ENCODE measurements at regions not wholly inside any gene's neighbourhood (a gene's known extent, or its start where the extent isn't known, plus 50 kb on each side); places are given as distances from the start of the nearest gene placed in this dataset.

- no peaks in the 10 kb centered on the region for H3K36me3 Mint-ChIP-seq (ENCODE audit: low read depth)
- no peak for DNase-seq (ENCODE audit: low spot score)
- no peaks in the 10 kb centered on the region; the same call in 1 of the 2 replicates for H3F3A ChIP-seq (replicated peaks; ENCODE audit: low read depth)
- no peak overlapping the region for H3K27ac Mint-ChIP-seq
- no peaks in the 10 kb centered on the region for H3K27me3 ChIP-seq (ENCODE audit: insufficient read depth)
- H3K4me1 Mint-ChIP-seq = peaks cover 26% of the 10 kb centered on the region
- no peaks in the 10 kb centered on the region for H3K79me2 ChIP-seq (replicated peaks; ENCODE audit: insufficient read depth)
- peaks cover 10% of the 10 kb centered on the region for H3K27me3 Mint-ChIP-seq (ENCODE audit: insufficient read depth, low read depth, poor library complexity)
- no peak for ATAC-seq
- no peak overlapping the region for H3K4me2 ChIP-seq
- no peak overlapping the region for H3K4me3 Mint-ChIP-seq
- no peaks in the 10 kb centered on the region for H4K20me1 ChIP-seq (replicated peaks; ENCODE audit: insufficient read depth)
- no peaks in the 10 kb centered on the region for H3K9me2 ChIP-seq (ENCODE audit: insufficient read depth)
- H3K9me3 Mint-ChIP-seq = no peaks in the 10 kb centered on the region
- TF ChIP-seq EZH2 (IDR thresholded peaks at IDR 0.05; ENCODE audit: low read depth, unreplicated experiment) (no peak), CREB1 (CRISPR knock-in tag; IDR thresholded peaks at IDR 0.05; ENCODE audit: low read depth) (no peak), EZH2phosphoT487 (IDR thresholded peaks at IDR 0.05; ENCODE audit: unreplicated experiment) (no peak), ZNF331 (CRISPR knock-in tag; IDR thresholded peaks at IDR 0.05; ENCODE audit: low read depth) (no peak), NANOG (IDR thresholded peaks at IDR 0.05; ENCODE audit: borderline replicate concordance) (no peak), STAT1 (IDR thresholded peaks at IDR 0.05; ENCODE audit: unreplicated experiment) (no peak), ETS1 (IDR thresholded peaks at IDR 0.05) (no peak), JUNB (IDR thresholded peaks at IDR 0.05; ENCODE audit: unreplicated experiment) (no peak), POLR2AphosphoS5 (IDR thresholded peaks at IDR 0.05; ENCODE audit: low read depth) (no peak), ZNF114 (CRISPR knock-in tag; IDR thresholded peaks at IDR 0.05) (no peak)
- TF ChIP-seq, protein P1, sequence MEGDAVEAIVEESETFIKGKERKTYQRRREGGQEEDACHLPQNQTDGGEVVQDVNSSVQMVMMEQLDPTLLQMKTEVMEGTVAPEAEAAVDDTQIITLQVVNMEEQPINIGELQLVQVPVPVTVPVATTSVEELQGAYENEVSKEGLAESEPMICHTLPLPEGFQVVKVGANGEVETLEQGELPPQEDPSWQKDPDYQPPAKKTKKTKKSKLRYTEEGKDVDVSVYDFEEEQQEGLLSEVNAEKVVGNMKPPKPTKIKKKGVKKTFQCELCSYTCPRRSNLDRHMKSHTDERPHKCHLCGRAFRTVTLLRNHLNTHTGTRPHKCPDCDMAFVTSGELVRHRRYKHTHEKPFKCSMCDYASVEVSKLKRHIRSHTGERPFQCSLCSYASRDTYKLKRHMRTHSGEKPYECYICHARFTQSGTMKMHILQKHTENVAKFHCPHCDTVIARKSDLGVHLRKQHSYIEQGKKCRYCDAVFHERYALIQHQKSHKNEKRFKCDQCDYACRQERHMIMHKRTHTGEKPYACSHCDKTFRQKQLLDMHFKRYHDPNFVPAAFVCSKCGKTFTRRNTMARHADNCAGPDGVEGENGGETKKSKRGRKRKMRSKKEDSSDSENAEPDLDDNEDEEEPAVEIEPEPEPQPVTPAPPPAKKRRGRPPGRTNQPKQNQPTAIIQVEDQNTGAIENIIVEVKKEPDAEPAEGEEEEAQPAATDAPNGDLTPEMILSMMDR (conservative IDR thresholded peaks at IDR 0.05; ENCODE audit: low read depth in 2 of 2) = no peak
- TF ChIP-seq, protein P2, sequence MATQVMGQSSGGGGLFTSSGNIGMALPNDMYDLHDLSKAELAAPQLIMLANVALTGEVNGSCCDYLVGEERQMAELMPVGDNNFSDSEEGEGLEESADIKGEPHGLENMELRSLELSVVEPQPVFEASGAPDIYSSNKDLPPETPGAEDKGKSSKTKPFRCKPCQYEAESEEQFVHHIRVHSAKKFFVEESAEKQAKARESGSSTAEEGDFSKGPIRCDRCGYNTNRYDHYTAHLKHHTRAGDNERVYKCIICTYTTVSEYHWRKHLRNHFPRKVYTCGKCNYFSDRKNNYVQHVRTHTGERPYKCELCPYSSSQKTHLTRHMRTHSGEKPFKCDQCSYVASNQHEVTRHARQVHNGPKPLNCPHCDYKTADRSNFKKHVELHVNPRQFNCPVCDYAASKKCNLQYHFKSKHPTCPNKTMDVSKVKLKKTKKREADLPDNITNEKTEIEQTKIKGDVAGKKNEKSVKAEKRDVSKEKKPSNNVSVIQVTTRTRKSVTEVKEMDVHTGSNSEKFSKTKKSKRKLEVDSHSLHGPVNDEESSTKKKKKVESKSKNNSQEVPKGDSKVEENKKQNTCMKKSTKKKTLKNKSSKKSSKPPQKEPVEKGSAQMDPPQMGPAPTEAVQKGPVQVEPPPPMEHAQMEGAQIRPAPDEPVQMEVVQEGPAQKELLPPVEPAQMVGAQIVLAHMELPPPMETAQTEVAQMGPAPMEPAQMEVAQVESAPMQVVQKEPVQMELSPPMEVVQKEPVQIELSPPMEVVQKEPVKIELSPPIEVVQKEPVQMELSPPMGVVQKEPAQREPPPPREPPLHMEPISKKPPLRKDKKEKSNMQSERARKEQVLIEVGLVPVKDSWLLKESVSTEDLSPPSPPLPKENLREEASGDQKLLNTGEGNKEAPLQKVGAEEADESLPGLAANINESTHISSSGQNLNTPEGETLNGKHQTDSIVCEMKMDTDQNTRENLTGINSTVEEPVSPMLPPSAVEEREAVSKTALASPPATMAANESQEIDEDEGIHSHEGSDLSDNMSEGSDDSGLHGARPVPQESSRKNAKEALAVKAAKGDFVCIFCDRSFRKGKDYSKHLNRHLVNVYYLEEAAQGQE (IDR thresholded peaks at IDR 0.05; ENCODE audit: unreplicated experiment) = no peak
- TF ChIP-seq, protein P3, sequence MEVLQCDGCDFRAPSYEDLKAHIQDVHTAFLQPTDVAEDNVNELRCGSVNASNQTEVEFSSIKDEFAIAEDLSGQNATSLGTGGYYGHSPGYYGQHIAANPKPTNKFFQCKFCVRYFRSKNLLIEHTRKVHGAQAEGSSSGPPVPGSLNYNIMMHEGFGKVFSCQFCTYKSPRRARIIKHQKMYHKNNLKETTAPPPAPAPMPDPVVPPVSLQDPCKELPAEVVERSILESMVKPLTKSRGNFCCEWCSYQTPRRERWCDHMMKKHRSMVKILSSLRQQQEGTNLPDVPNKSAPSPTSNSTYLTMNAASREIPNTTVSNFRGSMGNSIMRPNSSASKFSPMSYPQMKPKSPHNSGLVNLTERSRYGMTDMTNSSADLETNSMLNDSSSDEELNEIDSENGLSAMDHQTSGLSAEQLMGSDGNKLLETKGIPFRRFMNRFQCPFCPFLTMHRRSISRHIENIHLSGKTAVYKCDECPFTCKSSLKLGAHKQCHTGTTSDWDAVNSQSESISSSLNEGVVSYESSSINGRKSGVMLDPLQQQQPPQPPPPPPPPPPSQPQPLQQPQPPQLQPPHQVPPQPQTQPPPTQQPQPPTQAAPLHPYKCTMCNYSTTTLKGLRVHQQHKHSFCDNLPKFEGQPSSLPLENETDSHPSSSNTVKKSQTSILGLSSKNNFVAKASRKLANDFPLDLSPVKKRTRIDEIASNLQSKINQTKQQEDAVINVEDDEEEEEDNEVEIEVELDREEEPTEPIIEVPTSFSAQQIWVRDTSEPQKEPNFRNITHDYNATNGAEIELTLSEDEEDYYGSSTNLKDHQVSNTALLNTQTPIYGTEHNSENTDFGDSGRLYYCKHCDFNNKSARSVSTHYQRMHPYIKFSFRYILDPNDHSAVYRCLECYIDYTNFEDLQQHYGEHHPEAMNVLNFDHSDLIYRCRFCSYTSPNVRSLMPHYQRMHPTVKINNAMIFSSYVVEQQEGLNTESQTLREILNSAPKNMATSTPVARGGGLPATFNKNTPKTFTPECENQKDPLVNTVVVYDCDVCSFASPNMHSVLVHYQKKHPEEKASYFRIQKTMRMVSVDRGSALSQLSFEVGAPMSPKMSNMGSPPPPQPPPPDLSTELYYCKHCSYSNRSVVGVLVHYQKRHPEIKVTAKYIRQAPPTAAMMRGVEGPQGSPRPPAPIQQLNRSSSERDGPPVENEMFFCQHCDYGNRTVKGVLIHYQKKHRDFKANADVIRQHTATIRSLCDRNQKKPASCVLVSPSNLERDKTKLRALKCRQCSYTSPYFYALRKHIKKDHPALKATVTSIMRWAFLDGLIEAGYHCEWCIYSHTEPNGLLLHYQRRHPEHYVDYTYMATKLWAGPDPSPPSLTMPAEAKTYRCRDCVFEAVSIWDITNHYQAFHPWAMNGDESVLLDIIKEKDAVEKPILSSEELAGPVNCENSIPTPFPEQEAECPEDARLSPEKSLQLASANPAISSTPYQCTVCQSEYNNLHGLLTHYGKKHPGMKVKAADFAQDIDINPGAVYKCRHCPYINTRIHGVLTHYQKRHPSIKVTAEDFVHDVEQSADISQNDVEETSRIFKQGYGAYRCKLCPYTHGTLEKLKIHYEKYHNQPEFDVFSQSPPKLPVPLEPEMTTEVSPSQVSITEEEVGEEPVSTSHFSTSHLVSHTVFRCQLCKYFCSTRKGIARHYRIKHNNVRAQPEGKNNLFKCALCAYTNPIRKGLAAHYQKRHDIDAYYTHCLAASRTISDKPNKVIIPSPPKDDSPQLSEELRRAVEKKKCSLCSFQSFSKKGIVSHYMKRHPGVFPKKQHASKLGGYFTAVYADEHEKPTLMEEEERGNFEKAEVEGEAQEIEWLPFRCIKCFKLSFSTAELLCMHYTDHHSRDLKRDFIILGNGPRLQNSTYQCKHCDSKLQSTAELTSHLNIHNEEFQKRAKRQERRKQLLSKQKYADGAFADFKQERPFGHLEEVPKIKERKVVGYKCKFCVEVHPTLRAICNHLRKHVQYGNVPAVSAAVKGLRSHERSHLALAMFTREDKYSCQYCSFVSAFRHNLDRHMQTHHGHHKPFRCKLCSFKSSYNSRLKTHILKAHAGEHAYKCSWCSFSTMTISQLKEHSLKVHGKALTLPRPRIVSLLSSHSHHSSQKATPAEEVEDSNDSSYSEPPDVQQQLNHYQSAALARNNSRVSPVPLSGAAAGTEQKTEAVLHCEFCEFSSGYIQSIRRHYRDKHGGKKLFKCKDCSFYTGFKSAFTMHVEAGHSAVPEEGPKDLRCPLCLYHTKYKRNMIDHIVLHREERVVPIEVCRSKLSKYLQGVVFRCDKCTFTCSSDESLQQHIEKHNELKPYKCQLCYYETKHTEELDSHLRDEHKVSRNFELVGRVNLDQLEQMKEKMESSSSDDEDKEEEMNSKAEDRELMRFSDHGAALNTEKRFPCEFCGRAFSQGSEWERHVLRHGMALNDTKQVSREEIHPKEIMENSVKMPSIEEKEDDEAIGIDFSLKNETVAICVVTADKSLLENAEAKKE (CRISPR knock-in tag; IDR thresholded peaks at IDR 0.05) = no peak
- H3K27ac ChIP-seq (ENCODE audit: low read depth) = no peak overlapping the region
- H3K4me3 ChIP-seq = no peak overlapping the region
- peaks cover 25% of the 10 kb centered on the region for H3K4me1 ChIP-seq (ENCODE audit: insufficient read depth)
- H3K36me3 ChIP-seq (ENCODE audit: insufficient read depth) = no peaks in the 10 kb centered on the region
- H2AFZ ChIP-seq = 0 out of 2 replicates have a peak overlapping the region, but pooled peaks have one; percentile 95
Measured at GRCh38 chr16:73166947-73167550, 119.1 kb upstream of the ZFHX3 start.
